ENCODE measurements at regions not wholly inside any gene's neighbourhood (a gene's known extent, or its start where the extent isn't known, plus 50 kb on each side); places are given as distances from the start of the nearest gene placed in this dataset.

- no peak overlapping the region for H3K27ac ChIP-seq (ENCODE audit: low read length)
- in situ Hi-C loops (cut with HindIII; ENCODE audit: low pct_unique_long_range_greater_than_20kb, low sequenced_read_pairs) = no loop called here
- no peaks in the 10 kb centered on the region for H3K27me3 ChIP-seq (ENCODE audit: control insufficient read depth, insufficient read depth, low read length)
- TF ChIP-seq POLR2AphosphoS5 (IDR thresholded peaks at IDR 0.05; ENCODE audit: low read depth, low read length) = no peak
- no peak for TF ChIP-seq CTCF (IDR thresholded peaks at IDR 0.05)
- TF ChIP-seq REST (IDR thresholded peaks at IDR 0.05; ENCODE audit: insufficient read depth in 1 of 2, low read depth in 2 of 2, low read length in 1 of 2) = no peak
- TF ChIP-seq TCF7L2 (IDR thresholded peaks at IDR 0.05; ENCODE audit: low read depth, low read length) = no peak
- no peak for TF ChIP-seq SIN3A (IDR thresholded peaks at IDR 0.05; ENCODE audit: borderline replicate concordance, insufficient read depth, low read depth, low read length)
- BruUV-seq (replicated peaks) = no TSS peak
- no peaks in the 10 kb centered on the region for H3K9me3 ChIP-seq (ENCODE audit: control insufficient read depth, insufficient read depth, low read depth, low read length)
- ChIA-PET CTCF (no interaction called here), POLR2A (interaction anchor here (0.6 kb wide), 1 partner anchor 547 kb away, joined by 3 read pairs; no protein-coding TSS in a partner anchor)
- DNase-seq (ENCODE audit: low read depth, low spot score) = no peak
- H3K4me3 ChIP-seq (ENCODE audit: low read depth in 2 of 2, low read length in 2 of 2) = no peak overlapping the region
- no peaks in the 10 kb centered on the region for H3K36me3 ChIP-seq (ENCODE audit: control insufficient read depth, insufficient read depth, low read length)
- no peaks in the 10 kb centered on the region for H3K4me1 ChIP-seq (ENCODE audit: control insufficient read depth, insufficient read depth, low read length)
- ATAC-seq = no peak
- intact Hi-C loops (cut with micrococcal nuclease; ENCODE audit: unreplicated experiment) = no loop called here
These were observed 751.1 kb downstream of the HACE1 start for GRCh38 chr6:104108634-104109033.

- ChIA-PET POLR2A (interaction anchor here (0.7 kb wide), 1 partner anchor 473 kb away, joined by 3 read pairs; no protein-coding TSS in a partner anchor), CTCF (no interaction called here)
- no peak overlapping the region for H3K27ac ChIP-seq (ENCODE audit: low read length)
- in situ Hi-C loops (cut with HindIII; ENCODE audit: low pct_unique_long_range_greater_than_20kb, low sequenced_read_pairs) = no loop called here
- intact Hi-C loops (cut with micrococcal nuclease; ENCODE audit: unreplicated experiment) = no loop called here
- no peak for TF ChIP-seq TCF7L2 (IDR thresholded peaks at IDR 0.05; ENCODE audit: low read depth, low read length)
- TF ChIP-seq CTCF (IDR thresholded peaks at IDR 0.05) = no peak
- no peak for TF ChIP-seq SIN3A (IDR thresholded peaks at IDR 0.05; ENCODE audit: borderline replicate concordance, insufficient read depth, low read depth, low read length)
- TF ChIP-seq POLR2AphosphoS5 (IDR thresholded peaks at IDR 0.05; ENCODE audit: low read depth, low read length) = no peak
- TF ChIP-seq REST (IDR thresholded peaks at IDR 0.05; ENCODE audit: insufficient read depth in 1 of 2, low read depth in 2 of 2, low read length in 1 of 2) = no peak
- no peaks in the 10 kb centered on the region for H3K9me3 ChIP-seq (ENCODE audit: control insufficient read depth, insufficient read depth, low read depth, low read length)
- no peaks in the 10 kb centered on the region for H3K4me1 ChIP-seq (ENCODE audit: control insufficient read depth, insufficient read depth, low read length)
- ATAC-seq (no peak), DNase-seq (ENCODE audit: low read depth, low spot score) (no peak)
- no peaks in the 10 kb centered on the region for H3K27me3 ChIP-seq (ENCODE audit: control insufficient read depth, insufficient read depth, low read length)
- H3K36me3 ChIP-seq (ENCODE audit: control insufficient read depth, insufficient read depth, low read length) = no peaks in the 10 kb centered on the region
- no peak overlapping the region for H3K4me3 ChIP-seq (ENCODE audit: low read depth in 2 of 2, low read length in 2 of 2)
- BruUV-seq (replicated peaks) = no TSS peak
These were observed 763.9 kb downstream of the HACE1 start for GRCh38 chr6:104095661-104096416.

Measured in Panc1 (cell line).